IMR-90 (cell line): ENCODE measurements at regions not wholly inside any gene's neighbourhood (a gene's known extent, or its start where the extent isn't known, plus 50 kb on each side); places are given as distances from the start of the nearest gene placed in this dataset.

Experiments used
- ATAC-seq: fragments of 200-7000 bp; cut with Tn5 transposase; 2 replicates; pipeline ENCODE4 v1.9.1; 2020; ENCODE audit warnings: low read depth, mild to moderate bottlenecking, moderate library complexity
- BruUV-seq: library from RNA; stranded (reverse); fragments of 400-500 nt; replicated peaks from 2 replicates; lab custom pipeline; 2021; lab: Mats Ljungman, UMichigan
- CTCF ChIA-PET: fragments of 300-600 bp; formaldehyde crosslinking; extraction: SDS; loops from one replicate; lab custom pipeline; 2021; ENCODE audit warnings: antibody characterized with exemption; lab: Yijun Ruan, JAX
- POLR2A ChIA-PET: fragments of 300-600 bp; sonication (Branson Sonifier 250); formaldehyde crosslinking; loops from one replicate; lab custom pipeline; 2022; ENCODE audit warnings: antibody characterized with exemption; ENCODE audit not compliant: unreplicated experiment; lab: Charles Lee
- DNase-seq: peaks from one replicate; pipeline ENCODE4 v3.0.0; 2013
- H2AFZ ChIP-seq: replicated peaks from 2 replicates; pipeline ENCODE3; 2013; ENCODE audit warnings: low read length, mild to moderate bottlenecking; ENCODE audit not compliant: poor library complexity
- H2AK5ac ChIP-seq: 2 replicates; pipeline ENCODE4 v1.6.1; 2013; ENCODE audit warnings: low read depth, low read length, inconsistent platforms
- H2AK9ac ChIP-seq: replicated peaks from 2 replicates; pipeline ENCODE3; 2013; ENCODE audit warnings: mild to moderate bottlenecking, low read depth, low read length, moderate library complexity; ENCODE audit not compliant: poor library complexity
- H2BK120ac ChIP-seq: 2 replicates; pipeline ENCODE4 v1.6.1; 2013; ENCODE audit warnings: low read depth, low read length, inconsistent platforms
- H2BK15ac ChIP-seq: 3 replicates; pipeline ENCODE4 v1.6.1; 2013; ENCODE audit warnings: low read depth, low read length, inconsistent platforms
- H2BK20ac ChIP-seq: 2 replicates; pipeline ENCODE4 v1.6.1; 2013; ENCODE audit warnings: low read depth, mild to moderate bottlenecking, inconsistent platforms, low read length, moderate library complexity
- H2BK5ac ChIP-seq: 2 replicates; pipeline ENCODE4 v1.6.1; 2013; ENCODE audit warnings: mild to moderate bottlenecking, low read depth, low read length, inconsistent platforms; ENCODE audit not compliant: poor library complexity, severe bottlenecking
- H3K14ac ChIP-seq: replicated peaks from 2 replicates; pipeline ENCODE4 v1.6.1; 2013; ENCODE audit warnings: low read depth, low read length, inconsistent platforms
- H3K18ac ChIP-seq: 2 replicates; pipeline ENCODE4 v1.6.1; 2013; ENCODE audit warnings: low read depth, low read length, control low read depth
- H3K23ac ChIP-seq: 2 replicates; pipeline ENCODE4 v1.6.1; 2013; ENCODE audit warnings: low read depth, low read length, inconsistent platforms
- H3K27ac ChIP-seq: 2 replicates; pipeline ENCODE4 v1.5.1; 2013; ENCODE audit warnings: mild to moderate bottlenecking, control low read depth, low read length; ENCODE audit not compliant: insufficient read depth
- H3K27me3 ChIP-seq: 2 replicates; pipeline ENCODE4 v1.6.1; 2013; ENCODE audit warnings: low read length; ENCODE audit not compliant: control insufficient read depth, insufficient read depth
- H3K36me3 ChIP-seq: 2 replicates; pipeline ENCODE4 v1.6.1; 2013; ENCODE audit warnings: low read length, mixed read lengths; ENCODE audit not compliant: control insufficient read depth, insufficient read depth
- H3K4ac ChIP-seq: 2 replicates; pipeline ENCODE4 v1.6.1; 2013; ENCODE audit warnings: low read depth, low read length, inconsistent platforms
- H3K4me1 ChIP-seq: 2 replicates; pipeline ENCODE4 v1.6.1; 2013; ENCODE audit warnings: low read length, mixed read lengths; ENCODE audit not compliant: control insufficient read depth, insufficient read depth
- H3K4me2 ChIP-seq: 2 replicates; pipeline ENCODE4 v1.6.1; 2013; ENCODE audit warnings: low read depth, mild to moderate bottlenecking, control low read depth, low read length, moderate library complexity
- H3K4me3 ChIP-seq: 2 replicates; pipeline ENCODE4 v1.5.1; 2013; ENCODE audit warnings: low read depth, mild to moderate bottlenecking, control low read depth, low read length, moderate library complexity; ENCODE audit not compliant: insufficient read depth
- H3K56ac ChIP-seq: 2 replicates; pipeline ENCODE4 v1.6.1; 2013; ENCODE audit warnings: low read length, inconsistent platforms; ENCODE audit not compliant: insufficient read depth; ENCODE audit errors: extremely low read depth
- H3K79me1 ChIP-seq, 2 experiments: 2 replicates each; pipeline ENCODE4 v1.6.1; 2013; ENCODE audit warnings: low read length in 2 of 2, inconsistent platforms in 1 of 2, low read depth in 1 of 2
- H3K9ac ChIP-seq: 2 replicates; pipeline ENCODE4 v1.6.1; 2013; ENCODE audit warnings: low read depth, low read length, control low read depth
- H3K9me1 ChIP-seq: 2 replicates; pipeline ENCODE4 v1.6.1; 2013; ENCODE audit warnings: low read length, inconsistent platforms; ENCODE audit not compliant: insufficient read depth
- H3K9me3 ChIP-seq: 2 replicates; pipeline ENCODE4 v1.6.1; 2013; ENCODE audit warnings: low read length; ENCODE audit not compliant: control insufficient read depth, insufficient read depth
- H4K20me1 ChIP-seq: 2 replicates; pipeline ENCODE4 v1.6.1; 2013; ENCODE audit warnings: low read length, inconsistent platforms; ENCODE audit not compliant: insufficient read depth
- H4K5ac ChIP-seq: 2 replicates; pipeline ENCODE4 v1.6.1; 2013; ENCODE audit warnings: mild to moderate bottlenecking, low read depth, low read length, control low read depth
- H4K8ac ChIP-seq, 2 experiments: 2 replicates each; pipeline ENCODE4 v1.6.1; 2013; ENCODE audit warnings: low read depth in 2 of 2, low read length in 2 of 2, control low read depth in 1 of 2, inconsistent platforms in 1 of 2
- H4K91ac ChIP-seq: 2 replicates; pipeline ENCODE4 v1.6.1; 2013; ENCODE audit warnings: low read depth, low read length, inconsistent platforms; ENCODE audit not compliant: insufficient read depth
- CEBPB ChIP-seq: IDR thresholded peaks from 2 replicates; pipeline ENCODE4 v1.6.1; 2012; ENCODE audit warnings: low read depth, low read length, improper control_type of control experiment
- FOS ChIP-seq: fragments of 150-350 bp; IDR thresholded peaks from 2 replicates; pipeline ENCODE4 v1.6.1; 2016; ENCODE audit warnings: low read depth, low read length
- MAFK ChIP-seq: IDR thresholded peaks from 2 replicates; pipeline ENCODE4 v1.6.1; 2012; ENCODE audit warnings: low read depth, low read length, improper control_type of control experiment
- MAZ ChIP-seq: IDR thresholded peaks from 2 replicates; pipeline ENCODE4 v1.6.1; 2012; ENCODE audit warnings: low read depth, mild to moderate bottlenecking, low read length, improper control_type of control experiment, moderate library complexity, borderline replicate concordance
- MXI1 ChIP-seq: IDR thresholded peaks from 2 replicates; pipeline ENCODE4 v1.6.1; 2012; ENCODE audit warnings: low read depth, mild to moderate bottlenecking, low read length, moderate library complexity, borderline replicate concordance
- RCOR1 ChIP-seq: IDR thresholded peaks from 2 replicates; pipeline ENCODE4 v1.6.1; 2012; ENCODE audit warnings: mild to moderate bottlenecking, low read length, improper control_type of control experiment; ENCODE audit not compliant: insufficient replicate concordance
- SMC3 ChIP-seq: fragments of 150-350 bp; IDR thresholded peaks from 2 replicates; pipeline ENCODE4 v1.6.1; 2016; ENCODE audit warnings: low read depth, mild to moderate bottlenecking, antibody characterized with exemption, low read length, moderate library complexity
- WGBS, 2 experiments: methylation state at CpG; one replicate each; pipeline versions ENCODE4 v1.1.5 to v1.1.7; 2013; ENCODE audit warnings: missing lambda C conversion rate in 2 of 2; ENCODE audit not compliant: insufficient read length in 1 of 2; ENCODE audit errors: extremely low coverage in 2 of 2; 5-methylcytosine and 5-hydroxymethylcytosine counted together
- dilution Hi-C: fragments of 300-500 bp; cut with HindIII; formaldehyde crosslinking; loops from one replicate; pipeline ENCODE4 v1.14.3; 2018; ENCODE audit warnings: low sequenced_read_pairs; ENCODE audit not compliant: unreplicated experiment
- in situ Hi-C: fragments of 300-500 bp; cut with MboI; formaldehyde crosslinking; loops from 3 replicates; pipeline ENCODE4 v1.14.3; 2019; ENCODE audit warnings: low sequenced_read_pairs, inconsistent platforms, mixed read lengths
- intact Hi-C: fragments of 100-400 bp; cut with micrococcal nuclease; formaldehyde crosslinking; loops from 2 replicates; pipeline ENCODE4 v1.10.0; 2022

DNA sequence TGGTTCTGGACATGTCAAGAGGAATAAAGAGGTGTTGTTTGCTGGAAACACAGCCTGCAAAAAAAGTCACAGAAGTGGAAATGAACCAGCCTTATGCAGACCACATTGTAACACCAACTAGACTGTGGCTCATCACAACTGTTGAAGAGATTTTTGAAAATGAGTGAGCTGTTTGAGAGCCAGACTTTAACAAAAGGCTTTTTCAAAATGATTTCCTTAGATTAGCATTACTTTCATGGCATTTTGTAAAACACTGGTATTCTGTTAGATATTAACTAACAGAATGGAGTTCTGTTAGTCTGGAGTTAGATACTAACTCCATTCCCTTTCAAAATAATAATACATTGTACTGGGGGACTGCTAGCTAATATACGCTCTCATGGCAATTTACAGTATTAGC is 60.6 kb upstream of the GABRA2 start:
- no TSS peak for BruUV-seq
- Histone ChIP-seq H3K18ac (no peak overlapping the region), H3K36me3 (no peaks in the 10 kb centered on the region), H2BK20ac (no peak overlapping the region), H3K4me2 (no peak overlapping the region), H2AK5ac (no peak overlapping the region), H2BK5ac (no peak overlapping the region), H3K27ac (no peak overlapping the region), H2AK9ac (no peak overlapping the region), H2AFZ (no peak overlapping the region), H4K20me1 (no peaks in the 10 kb centered on the region), H2BK15ac (no peak overlapping the region), H3K9me1 (no peaks in the 10 kb centered on the region), H4K8ac (no peak overlapping the region), H3K4me1 (no peaks in the 10 kb centered on the region), H2BK120ac (no peak overlapping the region), H3K4me3 (no peak overlapping the region), H3K14ac (no peak overlapping the region), H4K5ac (no peak overlapping the region), H3K56ac (no peak overlapping the region), H3K4ac (no peak overlapping the region), H3K27me3 (no peaks in the 10 kb centered on the region), H4K91ac (no peak overlapping the region), H3K9me3 (no peaks in the 10 kb centered on the region), H3K79me1 (no peaks in the 10 kb centered on the region), H3K23ac (no peak overlapping the region), H3K9ac (no peak overlapping the region)
- CTCF ChIA-PET = no interaction called here
- in situ Hi-C loops = no loop called here
- dilution Hi-C loops = no loop called here
- TF ChIP-seq MAFK (no peak), MAZ (no peak), CEBPB (no peak), SMC3 (no peak), FOS (no peak), MXI1 (no peak), RCOR1 (no peak)
- WGBS, 2 experiments = no CpG with 5 or more reads among the region's 1 CpG
- intact Hi-C loops = no loop called here
- POLR2A ChIA-PET = no interaction called here
- ATAC-seq (no peak), DNase-seq (no peak)
